H9 (cell line): ENCODE measurements at regions not wholly inside any gene's neighbourhood (a gene's known extent, or its start where the extent isn't known, plus 50 kb on each side); places are given as distances from the start of the nearest gene placed in this dataset.

Experiments used
- DNase-seq: peaks from one replicate; pipeline ENCODE4 v3.0.0-alpha.2; 2017
- H2AFZ ChIP-seq: one replicate; pipeline ENCODE4 v1.6.1; 2013; ENCODE audit warnings: mild to moderate bottlenecking, low read length, control low read depth, moderate library complexity
- H2AK5ac ChIP-seq: 2 replicates; pipeline ENCODE4 v1.6.1; 2013; ENCODE audit warnings: low read length, control low read depth, mixed read lengths; ENCODE audit not compliant: insufficient read length
- H2BK120ac ChIP-seq: one replicate; pipeline ENCODE4 v1.6.1; 2013; ENCODE audit warnings: low read depth, mild to moderate bottlenecking, low read length, control low read depth, inconsistent platforms; ENCODE audit not compliant: poor library complexity, severe bottlenecking
- H2BK12ac ChIP-seq: 2 replicates; pipeline ENCODE4 v1.6.1; 2013; ENCODE audit warnings: low read length, control low read depth, mixed read lengths, low read depth; ENCODE audit not compliant: insufficient read length
- H2BK15ac ChIP-seq: 2 replicates; pipeline ENCODE4 v1.6.1; 2013; ENCODE audit warnings: low read depth, low read length, control low read depth
- H2BK20ac ChIP-seq: one replicate; pipeline ENCODE4 v1.6.1; 2013; ENCODE audit warnings: low read depth, mild to moderate bottlenecking, low read length, control low read depth, inconsistent platforms; ENCODE audit not compliant: poor library complexity, severe bottlenecking
- H2BK5ac ChIP-seq: 2 replicates; pipeline ENCODE4 v1.6.1; 2013; ENCODE audit warnings: low read length, control low read depth, mixed read lengths; ENCODE audit not compliant: insufficient read length
- H3K14ac ChIP-seq: 2 replicates; pipeline ENCODE4 v1.6.1; 2013; ENCODE audit warnings: low read length, control low read depth; ENCODE audit not compliant: insufficient read depth
- H3K18ac ChIP-seq: 2 replicates; pipeline ENCODE4 v1.6.1; 2013; ENCODE audit warnings: low read depth, mild to moderate bottlenecking, mixed read lengths, low read length, control low read depth; ENCODE audit not compliant: insufficient read length
- H3K23ac ChIP-seq: 2 replicates; pipeline ENCODE4 v1.6.1; 2013; ENCODE audit warnings: low read length, control low read depth, mixed read lengths, low read depth; ENCODE audit not compliant: insufficient read length
- H3K23me2 ChIP-seq: 2 replicates; pipeline ENCODE4 v1.6.1; 2013; ENCODE audit warnings: low read depth, mild to moderate bottlenecking, mixed read lengths, low read length, control low read depth; ENCODE audit not compliant: insufficient read length, poor library complexity, severe bottlenecking
- H3K27ac ChIP-seq: 2 replicates; pipeline ENCODE4 v1.5.1; 2013; ENCODE audit warnings: low read length, control low read depth, mixed read lengths, low read depth; ENCODE audit not compliant: insufficient read length
- H3K27me3 ChIP-seq: 2 replicates; pipeline ENCODE4 v1.6.1; 2013; ENCODE audit warnings: low read length, control low read depth, inconsistent platforms; ENCODE audit not compliant: insufficient read depth
- H3K4ac ChIP-seq: 2 replicates; pipeline ENCODE4 v1.6.1; 2013; ENCODE audit warnings: low read depth, mild to moderate bottlenecking, control low read depth, inconsistent platforms, low read length, moderate library complexity
- H3K4me1 ChIP-seq: 2 replicates; pipeline ENCODE4 v1.6.1; 2013; ENCODE audit warnings: low read length, control low read depth, inconsistent platforms; ENCODE audit not compliant: insufficient read depth
- H3K4me2 ChIP-seq: 2 replicates; pipeline ENCODE4 v1.6.1; 2013; ENCODE audit warnings: low read length, control low read depth, mixed read lengths; ENCODE audit not compliant: insufficient read length, insufficient read depth
- H3K56ac ChIP-seq: 2 replicates; pipeline ENCODE4 v1.6.1; 2013; ENCODE audit warnings: low read depth, mild to moderate bottlenecking, mixed read lengths, low read length, control low read depth; ENCODE audit not compliant: insufficient read length
- H3K79me1 ChIP-seq: 2 replicates; pipeline ENCODE4 v1.6.1; 2013; ENCODE audit warnings: low read depth, mild to moderate bottlenecking, moderate library complexity, low read length, control low read depth, inconsistent platforms; ENCODE audit not compliant: insufficient read depth, poor library complexity, severe bottlenecking
- H3K79me2 ChIP-seq: 2 replicates; pipeline ENCODE4 v1.6.1; 2013; ENCODE audit warnings: low read length, control low read depth, inconsistent platforms; ENCODE audit not compliant: insufficient read depth
- H3K9ac ChIP-seq: 2 replicates; pipeline ENCODE4 v1.6.1; 2013; ENCODE audit warnings: low read length, control low read depth, mixed read lengths; ENCODE audit not compliant: insufficient read length; ENCODE audit errors: extremely low read depth
- H3K9me3 ChIP-seq: one replicate; pipeline ENCODE4 v1.6.1; 2013; ENCODE audit warnings: low read depth, low read length, inconsistent platforms; ENCODE audit not compliant: control insufficient read depth
- H3T11ph ChIP-seq: one replicate; pipeline ENCODE4 v1.6.1; 2013; ENCODE audit warnings: mild to moderate bottlenecking, low read length, control low read depth, inconsistent platforms
- H4K20me1 ChIP-seq: one replicate; pipeline ENCODE4 v1.6.1; 2013; ENCODE audit not compliant: control insufficient read depth, insufficient read length, insufficient read depth
- H4K5ac ChIP-seq: 2 replicates; pipeline ENCODE4 v1.6.1; 2013; ENCODE audit warnings: low read depth, mild to moderate bottlenecking, mixed read lengths, low read length, control low read depth; ENCODE audit not compliant: insufficient read length
- H4K8ac ChIP-seq: replicated peaks from 2 replicates; pipeline ENCODE4 v1.6.1; 2013; ENCODE audit warnings: low read length, control low read depth, mixed read lengths, low read depth; ENCODE audit not compliant: insufficient read length
- H4K91ac ChIP-seq: 2 replicates; pipeline ENCODE4 v1.6.1; 2013; ENCODE audit warnings: low read depth, mild to moderate bottlenecking, moderate library complexity, mixed read lengths, low read length, control low read depth; ENCODE audit not compliant: insufficient read length
- H3K27ac Mint-ChIP-seq, 3 experiments: 2 replicates in 2 of 3; 3 replicates in 1 of 3; pipeline ENCODE4 v1.8.0; 2020 to 2021; ENCODE audit warnings: mixed read lengths in 3 of 3, mild to moderate bottlenecking in 1 of 3, moderate library complexity in 1 of 3
- H3K27me3 Mint-ChIP-seq: 2 replicates; pipeline ENCODE4 v1.8.0; 2021; ENCODE audit warnings: low read depth, mild to moderate bottlenecking, moderate library complexity, mixed read lengths
- H3K36me3 Mint-ChIP-seq, 3 experiments: 2 replicates in 2 of 3; 3 replicates in 1 of 3; pipeline ENCODE4 v1.8.0; 2020 to 2021; ENCODE audit warnings: low read depth in 3 of 3, mixed read lengths in 3 of 3; ENCODE audit not compliant: insufficient read depth in 1 of 3
- H3K4me1 Mint-ChIP-seq, 2 experiments: 2 replicates each; pipeline ENCODE4 v1.8.0; 2020; ENCODE audit warnings: mixed read lengths in 2 of 2
- H3K4me3 Mint-ChIP-seq, 2 experiments: 2 replicates in 1 of 2; 3 replicates in 1 of 2; pipeline ENCODE4 v1.8.0; 2020 to 2021; ENCODE audit warnings: mild to moderate bottlenecking in 2 of 2, mixed read lengths in 2 of 2, moderate library complexity in 1 of 2
- H3K9me3 Mint-ChIP-seq, 2 experiments: 2 replicates in 1 of 2; 3 replicates in 1 of 2; pipeline ENCODE4 v1.8.0; 2020; ENCODE audit warnings: mild to moderate bottlenecking in 2 of 2, mixed read lengths in 2 of 2, moderate library complexity in 1 of 2
- WGBS: extraction: QIAGEN DNeasy Blood & Tissue Kit; methylation state at CpG from one replicate; pipeline ENCODE4 v1.1.7; 2013; ENCODE audit warnings: missing lambda C conversion rate, low lambda C conversion rate, mixed read lengths; ENCODE audit not compliant: insufficient read length; ENCODE audit errors: extremely low coverage; 5-methylcytosine and 5-hydroxymethylcytosine counted together
- TF ChIP-seq, protein P1 (sequence below): fragments of 200-600 bp; sonication (generic); conservative IDR thresholded peaks from 3 replicates; pipeline ENCODE4 v1.8.0; 2021; ENCODE audit warnings: antibody characterized with exemption, mild to moderate bottlenecking

DNA sequence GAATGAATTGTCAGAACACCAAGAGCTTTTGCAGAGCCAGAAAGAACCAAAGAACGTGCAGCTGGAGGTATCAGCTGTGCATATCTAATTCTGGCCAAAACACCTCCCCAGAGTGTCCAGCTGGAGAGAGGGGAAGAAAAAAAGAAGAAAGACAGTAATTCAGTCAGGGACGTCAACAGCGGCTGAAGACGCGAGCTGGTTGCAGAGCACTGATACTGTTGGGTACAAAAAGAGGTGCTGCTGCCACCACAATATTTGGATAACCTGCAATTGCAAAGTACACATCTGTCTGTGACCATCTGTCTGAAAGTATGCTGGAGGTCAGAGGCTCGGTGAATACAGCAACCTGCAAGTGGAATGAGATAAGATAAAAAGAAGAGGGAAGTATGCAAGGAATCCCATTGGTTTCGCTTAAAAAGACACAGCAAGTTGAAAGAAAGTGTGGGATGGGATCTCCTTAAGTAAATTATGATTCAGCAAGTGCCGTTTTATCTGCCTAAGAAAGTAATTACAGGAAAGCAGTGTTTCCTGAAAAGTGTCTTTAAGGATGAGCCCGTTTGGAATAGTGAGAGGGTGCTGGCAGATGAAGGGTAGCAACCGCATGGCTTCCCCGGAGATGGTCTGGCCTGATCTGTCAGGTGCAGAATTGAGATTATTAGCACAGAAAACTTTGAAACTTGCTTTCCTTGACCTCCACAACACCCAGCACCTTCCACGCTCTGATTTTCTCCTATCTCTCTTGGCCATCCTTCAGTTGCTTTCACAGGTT, 189.9 kb upstream of the PRDM1 start:
- H2BK15ac ChIP-seq: no peak overlapping the region
- H3K79me1 ChIP-seq: no peaks in the 10 kb centered on the region
- peaks cover 5% of the 10 kb centered on the region; the same call in 1 of the 2 replicates for H3K27me3 Mint-ChIP-seq
- H3K4me3 Mint-ChIP-seq: no peak overlapping the region
- H3K9me3 Mint-ChIP-seq: peaks cover 0 to 5% of the 10 kb centered on the region in 2 experiments; a peak in 1 of 5 replicates
- H3K23ac ChIP-seq: no peak overlapping the region
- H2BK20ac ChIP-seq: no peak overlapping the region
- H2AFZ ChIP-seq: no peak overlapping the region
- H2AK5ac ChIP-seq: no peak overlapping the region
- WGBS: no CpG with 5 or more reads among the region's 12 CpGs
- H3K4me2 ChIP-seq: no peak overlapping the region
- H3K27ac Mint-ChIP-seq: no peak overlapping the region
- no peaks in the 10 kb centered on the region for H3K23me2 ChIP-seq
- peaks cover 0 to 5% of the 10 kb centered on the region in 2 experiments; a peak in 2 of 4 replicates for H3K4me1 Mint-ChIP-seq
- H3K18ac ChIP-seq: no peak overlapping the region
- no peak for DNase-seq
- H2BK120ac ChIP-seq: no peak overlapping the region
- H3T11ph ChIP-seq: no peak overlapping the region
- no peaks in the 10 kb centered on the region; the same call in 1 of the 2 replicates for H3K4me1 ChIP-seq
- TF ChIP-seq, protein P1, sequence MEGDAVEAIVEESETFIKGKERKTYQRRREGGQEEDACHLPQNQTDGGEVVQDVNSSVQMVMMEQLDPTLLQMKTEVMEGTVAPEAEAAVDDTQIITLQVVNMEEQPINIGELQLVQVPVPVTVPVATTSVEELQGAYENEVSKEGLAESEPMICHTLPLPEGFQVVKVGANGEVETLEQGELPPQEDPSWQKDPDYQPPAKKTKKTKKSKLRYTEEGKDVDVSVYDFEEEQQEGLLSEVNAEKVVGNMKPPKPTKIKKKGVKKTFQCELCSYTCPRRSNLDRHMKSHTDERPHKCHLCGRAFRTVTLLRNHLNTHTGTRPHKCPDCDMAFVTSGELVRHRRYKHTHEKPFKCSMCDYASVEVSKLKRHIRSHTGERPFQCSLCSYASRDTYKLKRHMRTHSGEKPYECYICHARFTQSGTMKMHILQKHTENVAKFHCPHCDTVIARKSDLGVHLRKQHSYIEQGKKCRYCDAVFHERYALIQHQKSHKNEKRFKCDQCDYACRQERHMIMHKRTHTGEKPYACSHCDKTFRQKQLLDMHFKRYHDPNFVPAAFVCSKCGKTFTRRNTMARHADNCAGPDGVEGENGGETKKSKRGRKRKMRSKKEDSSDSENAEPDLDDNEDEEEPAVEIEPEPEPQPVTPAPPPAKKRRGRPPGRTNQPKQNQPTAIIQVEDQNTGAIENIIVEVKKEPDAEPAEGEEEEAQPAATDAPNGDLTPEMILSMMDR: no peak
- no peak overlapping the region for H3K14ac ChIP-seq
- no peaks in the 10 kb centered on the region for H3K79me2 ChIP-seq
- H2BK12ac ChIP-seq: no peak overlapping the region
- H3K27ac ChIP-seq: no peak overlapping the region
- no peak overlapping the region for H4K5ac ChIP-seq
- no peak overlapping the region for H3K4ac ChIP-seq
- H3K36me3 Mint-ChIP-seq: peaks cover 0 to 8% (median 2%) of the 10 kb centered on the region in 3 experiments; a peak in 3 of 7 replicates
- H3K27me3 ChIP-seq: no peaks in the 10 kb centered on the region
- no peaks in the 10 kb centered on the region for H3K9me3 ChIP-seq
- H4K8ac ChIP-seq: no peak overlapping the region
- no peak overlapping the region for H4K91ac ChIP-seq
- no peak overlapping the region for H2BK5ac ChIP-seq
- no peak overlapping the region for H3K9ac ChIP-seq
- H3K56ac ChIP-seq: no peak overlapping the region
- H4K20me1 ChIP-seq: no peaks in the 10 kb centered on the region
